ENCODE measurements at regions not wholly inside any gene's neighbourhood (a gene's known extent, or its start where the extent isn't known, plus 50 kb on each side); places are given as distances from the start of the nearest gene placed in this dataset.

DNA sequence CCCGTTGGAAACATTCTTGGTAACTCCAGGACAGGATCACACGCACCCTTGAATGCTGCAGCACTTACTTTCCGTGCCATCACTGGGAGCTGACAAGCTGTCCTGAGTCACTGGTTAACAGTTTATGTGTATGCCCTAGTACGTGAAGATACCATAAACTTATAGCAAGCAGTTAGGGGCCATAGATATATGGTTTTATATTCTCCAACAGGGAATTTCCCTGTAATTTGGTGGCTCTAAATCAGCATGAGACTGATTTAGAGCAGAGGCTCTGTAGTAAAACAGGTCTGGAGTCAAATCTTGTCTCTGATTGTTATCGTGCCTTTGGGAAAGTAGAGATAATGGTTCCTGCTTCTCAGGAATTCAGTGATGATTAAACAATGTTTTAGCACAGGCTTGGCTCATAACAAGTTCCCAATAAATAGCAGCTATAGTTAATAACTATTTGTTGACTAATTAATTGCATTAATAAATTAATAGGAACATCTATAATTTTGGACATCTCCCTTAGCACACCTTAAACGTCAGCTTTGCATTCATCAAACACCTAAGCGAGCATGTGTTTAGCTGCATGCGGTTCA, 215.2 kb downstream of the VAPA start:
- TF ChIP-seq, protein P1, sequence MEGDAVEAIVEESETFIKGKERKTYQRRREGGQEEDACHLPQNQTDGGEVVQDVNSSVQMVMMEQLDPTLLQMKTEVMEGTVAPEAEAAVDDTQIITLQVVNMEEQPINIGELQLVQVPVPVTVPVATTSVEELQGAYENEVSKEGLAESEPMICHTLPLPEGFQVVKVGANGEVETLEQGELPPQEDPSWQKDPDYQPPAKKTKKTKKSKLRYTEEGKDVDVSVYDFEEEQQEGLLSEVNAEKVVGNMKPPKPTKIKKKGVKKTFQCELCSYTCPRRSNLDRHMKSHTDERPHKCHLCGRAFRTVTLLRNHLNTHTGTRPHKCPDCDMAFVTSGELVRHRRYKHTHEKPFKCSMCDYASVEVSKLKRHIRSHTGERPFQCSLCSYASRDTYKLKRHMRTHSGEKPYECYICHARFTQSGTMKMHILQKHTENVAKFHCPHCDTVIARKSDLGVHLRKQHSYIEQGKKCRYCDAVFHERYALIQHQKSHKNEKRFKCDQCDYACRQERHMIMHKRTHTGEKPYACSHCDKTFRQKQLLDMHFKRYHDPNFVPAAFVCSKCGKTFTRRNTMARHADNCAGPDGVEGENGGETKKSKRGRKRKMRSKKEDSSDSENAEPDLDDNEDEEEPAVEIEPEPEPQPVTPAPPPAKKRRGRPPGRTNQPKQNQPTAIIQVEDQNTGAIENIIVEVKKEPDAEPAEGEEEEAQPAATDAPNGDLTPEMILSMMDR (IDR thresholded peaks at IDR 0.05) = no peak
- TF ChIP-seq POLR2AphosphoS5 (IDR thresholded peaks at IDR 0.05) (no peak), POLR2A (IDR thresholded peaks at IDR 0.05) (no peak)
- no peak overlapping the region for H3K4me3 ChIP-seq
- WGBS = 51% methylated on average over 8 of the region's 8 CpGs
- H3K27me3 ChIP-seq (replicated peaks; ENCODE audit: insufficient read depth) = no peaks in the 10 kb centered on the region
- intact Hi-C loops (cut with DNase I) = no loop called here
- no peaks in the 10 kb centered on the region for H3K36me3 ChIP-seq
- peaks cover 8% of the 10 kb centered on the region for H3K4me1 ChIP-seq (replicated peaks)
- no peaks in the 10 kb centered on the region for H3K9me3 ChIP-seq
- H3K27ac ChIP-seq = no peak overlapping the region
- no peak for DNase-seq (ENCODE audit: low spot score)

DNA sequence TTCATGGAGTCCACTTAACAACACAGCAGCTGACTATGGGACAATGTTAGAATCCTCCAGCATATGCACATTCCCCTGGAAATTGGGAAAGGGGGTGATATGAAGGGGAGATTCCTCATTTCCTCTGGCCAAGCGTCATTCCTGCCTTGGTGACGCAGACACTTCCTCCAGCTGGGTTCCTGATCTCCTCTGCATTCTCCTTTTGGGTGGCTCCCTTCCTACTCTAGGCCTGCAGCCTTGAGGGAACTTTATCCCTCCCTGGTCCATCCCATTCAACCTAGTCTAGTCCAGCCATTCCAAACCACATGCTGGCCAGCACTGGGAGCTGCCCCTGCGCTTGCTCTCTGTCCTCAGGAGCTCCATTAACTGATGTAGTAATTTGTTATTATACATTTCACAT, 216.8 kb downstream of the VAPA start:
- Histone ChIP-seq H3K4me3 (no peak overlapping the region), H3K9me3 (no peaks in the 10 kb centered on the region), H3K36me3 (no peaks in the 10 kb centered on the region), H3K27me3 (replicated peaks; ENCODE audit: insufficient read depth) (no peaks in the 10 kb centered on the region), H3K27ac (no peak overlapping the region), H3K4me1 (replicated peaks) (peaks cover 8% of the 10 kb centered on the region)
- TF ChIP-seq, protein P1 (IDR thresholded peaks at IDR 0.05) = no peak
- TF ChIP-seq POLR2A (IDR thresholded peaks at IDR 0.05) = no peak
- no peak for TF ChIP-seq POLR2AphosphoS5 (IDR thresholded peaks at IDR 0.05)
- WGBS = 98% methylated on average over 3 of the region's 3 CpGs
- intact Hi-C loops (cut with DNase I) = no loop called here
- no peak for DNase-seq (ENCODE audit: low spot score)

DNA sequence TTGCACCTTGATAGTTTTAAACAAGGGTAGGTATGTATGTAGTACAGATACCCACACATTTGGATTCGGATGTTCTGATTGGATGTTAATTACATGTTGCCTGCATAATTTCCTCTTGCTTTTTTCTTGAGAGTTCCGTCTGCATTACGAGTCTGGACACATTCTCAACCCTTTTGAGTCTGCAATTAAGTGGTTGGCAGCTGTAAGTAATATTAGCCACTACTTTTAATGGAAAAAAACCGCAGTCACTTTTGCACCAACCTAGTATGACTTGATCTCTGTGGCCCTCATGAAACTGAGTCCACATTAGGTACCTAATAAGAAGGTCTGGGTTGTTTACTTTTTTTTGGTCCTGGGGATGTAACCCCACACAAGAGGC, 217.3 kb downstream of the VAPA start:
- Histone ChIP-seq H3K4me1 (replicated peaks) (peaks cover 8% of the 10 kb centered on the region), H3K27ac (no peak overlapping the region), H3K4me3 (no peak overlapping the region), H3K36me3 (no peaks in the 10 kb centered on the region), H3K27me3 (replicated peaks; ENCODE audit: insufficient read depth) (no peaks in the 10 kb centered on the region), H3K9me3 (no peaks in the 10 kb centered on the region)
- intact Hi-C loops (cut with DNase I) = no loop called here
- TF ChIP-seq POLR2AphosphoS5 (IDR thresholded peaks at IDR 0.05) (no peak), POLR2A (IDR thresholded peaks at IDR 0.05) (no peak)
- TF ChIP-seq, protein P1 (IDR thresholded peaks at IDR 0.05) = no peak
- DNase-seq (ENCODE audit: low spot score) = no peak
- WGBS = 53% methylated on average over 4 of the region's 4 CpGs

DNA sequence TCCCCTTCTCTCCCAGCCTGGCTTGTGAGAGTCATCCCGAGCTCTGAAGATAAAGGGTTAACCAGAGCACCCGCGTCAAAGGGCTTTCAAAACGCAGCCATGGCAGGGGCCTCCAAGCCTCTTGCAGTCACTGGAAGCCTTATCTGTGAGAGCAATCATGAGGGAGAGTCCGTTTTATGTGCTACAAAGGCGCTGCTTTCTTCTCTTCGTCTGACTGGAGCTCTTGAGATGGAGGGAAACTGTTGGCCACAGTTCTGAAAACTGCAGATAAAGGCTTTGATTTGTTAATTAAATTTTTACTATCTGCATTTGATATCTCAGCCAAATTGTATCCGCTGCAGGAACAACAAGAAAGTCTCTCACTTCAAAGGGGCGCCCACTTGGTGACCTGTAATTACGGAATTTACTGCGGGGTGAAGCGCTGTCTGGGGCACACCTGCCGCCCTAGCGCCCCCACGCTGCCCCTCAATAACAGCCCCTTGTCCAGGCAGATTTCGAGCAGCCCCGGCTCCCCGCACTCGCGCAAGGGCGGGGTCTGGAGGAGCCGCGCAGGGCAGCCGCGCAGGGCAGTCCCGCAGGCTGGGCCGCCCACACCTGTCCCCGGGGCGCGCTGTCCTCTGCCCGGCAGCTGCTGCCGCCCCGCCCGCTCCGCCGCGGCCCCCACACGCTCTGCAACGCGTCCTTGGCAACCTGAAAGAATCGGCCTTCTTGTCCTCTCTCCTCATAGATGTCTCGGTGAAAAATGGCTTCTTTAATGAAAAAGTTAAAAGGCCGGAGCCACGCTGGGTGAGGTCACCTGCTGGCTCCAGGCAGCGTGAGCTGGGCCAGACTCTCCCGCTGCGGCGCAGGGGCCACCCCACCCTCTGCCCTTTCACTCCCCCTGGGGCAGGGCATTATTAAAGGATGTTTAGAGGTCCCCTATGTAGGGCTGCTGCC, 217.9 kb downstream of the VAPA start:
- 7% methylated on average over 40 of the region's 48 CpGs for WGBS
- TF ChIP-seq, protein P1 (IDR thresholded peaks at IDR 0.05) = no peak
- TF ChIP-seq POLR2A (IDR thresholded peaks at IDR 0.05) (no peak), POLR2AphosphoS5 (IDR thresholded peaks at IDR 0.05) (no peak)

More for the DNA sequence above, 217.9 kb downstream of the VAPA start:
- Histone ChIP-seq H3K27me3 (replicated peaks; ENCODE audit: insufficient read depth) (no peaks in the 10 kb centered on the region), H3K36me3 (no peaks in the 10 kb centered on the region), H3K27ac (no peak overlapping the region), H3K4me3 (peak overlapping the region; percentile 7 to 20), H3K4me1 (replicated peaks) (peaks cover 8% of the 10 kb centered on the region), H3K9me3 (no peaks in the 10 kb centered on the region)
- intact Hi-C loops (cut with DNase I) = no loop called here
- DNase-seq (ENCODE audit: low spot score) = no peak

Measured in prostate gland (tissue), 2 donors.